HEK293 (cell line): ENCODE measurements at regions not wholly inside any gene's neighbourhood (a gene's known extent, or its start where the extent isn't known, plus 50 kb on each side); places are given as distances from the start of the nearest gene placed in this dataset.

Experiments used
- CTCF ChIA-PET: fragments of 350-600 bp; formaldehyde crosslinking; extraction: SDS; loops from one replicate; lab custom pipeline; 2021; ENCODE audit warnings: antibody characterized with exemption; lab: Yijun Ruan, JAX
- POLR2A ChIA-PET: fragments of 300-600 bp; formaldehyde crosslinking; extraction: SDS; loops from one replicate; lab custom pipeline; 2020; ENCODE audit warnings: antibody characterized with exemption, inconsistent platforms; lab: Yijun Ruan, JAX
- H3K27ac ChIP-seq: fragments of 200-500 bp; sonication (Bioruptor generic); 2 replicates; pipeline ENCODE4 v1.5.1; 2014; ENCODE audit warnings: low read depth, low read length, control low read depth, inconsistent platforms; ENCODE audit errors: extremely low read depth
- H3K36me3 ChIP-seq, 2 experiments: fragments of 200-500 bp in 1 of 2; sonication (Bioruptor generic) in 1 of 2; 1 replicate in 1 of 2; 2 replicates in 1 of 2; pipeline ENCODE4 v1.5.1; 2014 to 2017; ENCODE audit warnings: inconsistent platforms in 2 of 2, low read length in 2 of 2; ENCODE audit not compliant: control insufficient read depth in 2 of 2, insufficient read depth in 1 of 2
- H3K4me1 ChIP-seq: fragments of 200-500 bp; sonication (Bioruptor generic); 2 replicates; pipeline ENCODE4 v1.5.1; 2014; ENCODE audit warnings: mild to moderate bottlenecking, low read length, inconsistent platforms; ENCODE audit not compliant: control insufficient read depth, insufficient read depth
- H3K4me3 ChIP-seq: 2 replicates; pipeline ENCODE4 v1.5.1; 2011; ENCODE audit warnings: low read depth, mild to moderate bottlenecking, control low read depth, low read length, moderate library complexity
- H3K9me3 ChIP-seq: fragments of 200-500 bp; sonication (Bioruptor generic); 2 replicates; pipeline ENCODE4 v1.5.1; 2014; ENCODE audit warnings: low read depth, low read length, inconsistent platforms; ENCODE audit not compliant: control insufficient read depth, insufficient read depth
- ELK4 ChIP-seq: IDR thresholded peaks from 2 replicates; pipeline ENCODE4 v1.6.1; 2011; ENCODE audit warnings: mild to moderate bottlenecking, low read depth, low read length, borderline replicate concordance
- KLF10 ChIP-seq: fragments of 450-650 bp; IDR thresholded peaks from 2 replicates; pipeline ENCODE4 v1.5.1; 2018; ENCODE audit warnings: missing biosample characterization, mild to moderate bottlenecking, missing genetic modification characterization
- KLF17 ChIP-seq: fragments of 450-650 bp; formaldehyde crosslinking; IDR thresholded peaks from 2 replicates; pipeline ENCODE4 v1.5.1; 2016; ENCODE audit warnings: missing biosample characterization, missing genetic modification characterization
- MYNN ChIP-seq: fragments of 450-650 bp; formaldehyde crosslinking; IDR thresholded peaks from 2 replicates; pipeline ENCODE4 v1.5.1; 2016; ENCODE audit warnings: missing biosample characterization, missing genetic modification characterization, borderline replicate concordance
- PRDM10 ChIP-seq: fragments of 450-650 bp; formaldehyde crosslinking; IDR thresholded peaks from 2 replicates; pipeline ENCODE4 v1.5.1; 2016; ENCODE audit warnings: missing biosample characterization, missing genetic modification characterization
- PRDM4 ChIP-seq: fragments of 450-650 bp; formaldehyde crosslinking; IDR thresholded peaks from 2 replicates; pipeline ENCODE4 v1.5.1; 2017; ENCODE audit warnings: missing biosample characterization, missing genetic modification characterization
- PRDM6 ChIP-seq: fragments of 450-650 bp; formaldehyde crosslinking; IDR thresholded peaks from 2 replicates; pipeline ENCODE4 v1.5.1; 2017; ENCODE audit warnings: missing biosample characterization, missing genetic modification characterization
- WT1 ChIP-seq: fragments of 450-650 bp; formaldehyde crosslinking; IDR thresholded peaks from 2 replicates; pipeline ENCODE4 v1.5.1; 2016; ENCODE audit warnings: missing biosample characterization, missing genetic modification characterization
- ZBTB11 ChIP-seq: fragments of 450-650 bp; formaldehyde crosslinking; conservative IDR thresholded peaks from 2 replicates; pipeline ENCODE4 v1.5.1; 2016; ENCODE audit warnings: low read depth, missing biosample characterization, missing genetic modification characterization
- ZNF138 ChIP-seq: fragments of 450-650 bp; formaldehyde crosslinking; IDR thresholded peaks from 2 replicates; pipeline ENCODE4 v1.5.1; 2016; ENCODE audit warnings: missing biosample characterization, missing genetic modification characterization, borderline replicate concordance
- ZNF140 ChIP-seq: fragments of 450-650 bp; formaldehyde crosslinking; IDR thresholded peaks from 2 replicates; pipeline ENCODE4 v1.5.1; 2016; ENCODE audit warnings: missing biosample characterization, missing genetic modification characterization
- ZNF214 ChIP-seq: fragments of 450-650 bp; formaldehyde crosslinking; IDR thresholded peaks from 2 replicates; pipeline ENCODE4 v1.5.1; 2017; ENCODE audit warnings: missing biosample characterization, mild to moderate bottlenecking, missing genetic modification characterization, borderline replicate concordance
- ZNF23 ChIP-seq: fragments of 450-650 bp; formaldehyde crosslinking; IDR thresholded peaks from 2 replicates; pipeline ENCODE4 v1.5.1; 2016; ENCODE audit warnings: missing biosample characterization, missing genetic modification characterization, borderline replicate concordance
- ZNF37A ChIP-seq: fragments of 450-650 bp; IDR thresholded peaks from 2 replicates; pipeline ENCODE4 v1.5.1; 2018; ENCODE audit warnings: missing biosample characterization, missing genetic modification characterization
- ZNF514 ChIP-seq: fragments of 450-650 bp; formaldehyde crosslinking; IDR thresholded peaks from 2 replicates; pipeline ENCODE4 v1.5.1; 2016; ENCODE audit warnings: missing biosample characterization, missing genetic modification characterization
- ZNF529 ChIP-seq: fragments of 450-650 bp; formaldehyde crosslinking; IDR thresholded peaks from 2 replicates; pipeline ENCODE4 v1.5.1; 2017; ENCODE audit warnings: missing genetic modification characterization, missing biosample characterization; ENCODE audit not compliant: insufficient replicate concordance
- ZNF555 ChIP-seq: fragments of 450-650 bp; formaldehyde crosslinking; conservative IDR thresholded peaks from 2 replicates; pipeline ENCODE4 v1.5.1; 2017; ENCODE audit warnings: missing biosample characterization, mild to moderate bottlenecking, missing genetic modification characterization, inconsistent platforms
- ZNF677 ChIP-seq: fragments of 450-650 bp; IDR thresholded peaks from 2 replicates; pipeline ENCODE4 v1.5.0; 2018; ENCODE audit warnings: missing biosample characterization, mild to moderate bottlenecking, missing genetic modification characterization, moderate library complexity
- ZSCAN4 ChIP-seq: fragments of 450-650 bp; formaldehyde crosslinking; IDR thresholded peaks from 2 replicates; pipeline ENCODE4 v1.5.1; 2017; ENCODE audit warnings: missing biosample characterization, missing genetic modification characterization

- no peak overlapping the region for H3K4me3 ChIP-seq
- no peaks in the 10 kb centered on the region for H3K4me1 ChIP-seq
- no peaks in the 10 kb centered on the region for H3K36me3 ChIP-seq
- no peak overlapping the region for H3K27ac ChIP-seq
- no peaks in the 10 kb centered on the region for H3K9me3 ChIP-seq
- ChIA-PET CTCF (interaction anchor here (0.6 kb wide), 2 partner anchors 72 to 133 kb away, joined by 4 to 5 read pairs; no protein-coding TSS in a partner anchor), POLR2A (no interaction called here)
- TF ChIP-seq WT1 (no peak), ELK4 (no peak), ZNF529 (tag by site-specific recombination) (no peak), ZNF37A (no peak), KLF17 (no peak), ZNF555 (no peak), PRDM4 (tag by site-specific recombination) (no peak), MYNN (tag by site-specific recombination) (no peak), ZNF140 (no peak), ZNF23 (tag by site-specific recombination) (no peak), PRDM10 (no peak), ZSCAN4 (no peak), ZNF138 (tag by site-specific recombination) (no peak), ZNF514 (tag by site-specific recombination) (no peak), ZBTB11 (tag by site-specific recombination) (no peak), PRDM6 (no peak), ZNF677 (tag by site-specific recombination) (no peak), ZNF214 (no peak), KLF10 (tag by site-specific recombination) (no peak)
- TF ChIP-seq, all 188 proteins: peak for 0
These were observed 72.3 kb upstream of the PALMD start for GRCh38 chr1:99573431-99574217.
